RPMI7951 (cell line): ENCODE measurements at regions not wholly inside any gene's neighbourhood (a gene's known extent, or its start where the extent isn't known, plus 50 kb on each side); places are given as distances from the start of the nearest gene placed in this dataset.
"Not testable (repeated sequence)": the region's sequence is repeated elsewhere in the genome, so short reads cannot be mapped to it uniquely, and the experiment has no call there.

Source experiments
- DNase-seq: peaks from one replicate; pipeline ENCODE4 v3.0.0-alpha.2; 2012; ENCODE audit warnings: low read depth

GRCh38 chr12:91887957-91888356 lies 257.7 kb downstream of the BTG1 start:
- DNase-seq: no peak

DNA sequence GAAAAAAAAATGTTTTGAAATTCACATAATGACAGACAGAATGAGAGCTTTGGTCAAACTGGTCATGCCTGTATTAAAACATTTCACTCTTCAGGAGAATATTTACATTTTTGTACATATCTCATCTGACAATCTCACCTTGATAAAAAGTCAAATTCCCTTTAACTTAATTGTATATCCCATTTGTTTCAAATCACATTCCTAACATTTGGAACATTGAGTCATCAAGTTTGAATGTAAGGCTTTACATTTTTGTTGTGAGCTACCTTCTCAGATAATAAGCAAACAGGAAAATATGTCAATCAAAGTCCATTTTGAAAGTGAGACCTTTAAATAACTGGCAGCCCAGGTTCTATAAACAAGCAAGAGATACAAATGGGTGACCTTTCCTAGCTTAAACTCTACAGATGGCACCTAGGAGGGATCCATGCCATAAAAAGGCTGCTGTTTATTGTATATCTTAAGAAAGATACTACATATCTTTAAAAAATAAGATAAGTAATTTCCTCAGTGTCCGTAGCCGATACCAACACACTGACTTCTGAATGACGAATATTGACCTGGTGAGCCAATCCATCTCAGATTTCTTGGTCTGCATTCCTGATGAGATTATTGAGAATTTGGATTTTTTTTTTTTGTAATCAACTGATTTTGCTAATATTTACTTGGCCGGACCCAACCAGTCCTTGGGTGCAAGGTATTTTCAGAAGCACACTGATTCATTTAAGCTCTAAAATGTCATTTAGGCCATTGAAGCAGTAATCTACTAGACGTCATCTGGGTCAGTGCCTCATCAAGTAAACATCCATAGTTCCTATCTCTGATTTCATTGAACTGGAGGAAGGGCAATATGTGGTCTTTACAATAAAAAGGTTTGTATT lies 259.6 kb downstream of the BTG1 start:
- no peak for DNase-seq

DNA sequence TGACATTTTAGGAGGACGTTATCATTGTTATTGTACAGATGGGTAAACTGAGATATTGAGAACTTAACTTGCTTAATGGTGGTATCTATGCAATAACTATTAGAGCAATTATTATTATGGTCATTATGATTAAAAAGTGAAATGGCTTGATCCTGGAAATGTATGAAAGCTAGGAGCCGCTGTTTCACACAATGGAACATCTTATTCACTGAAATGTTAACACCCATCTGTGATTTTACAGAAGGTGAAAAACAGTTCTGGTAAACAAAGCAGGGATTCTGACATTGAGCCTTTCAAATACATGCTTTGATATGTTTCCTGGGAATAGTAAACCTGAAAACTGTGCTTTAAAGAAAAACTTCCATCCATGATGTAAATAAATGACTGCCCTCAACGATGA lies 261.4 kb downstream of the BTG1 start:
- DNase-seq: no peak

- no peak for DNase-seq
These were observed 261.8 kb downstream of the BTG1 start for GRCh38 chr12:91883811-91884210.

DNA sequence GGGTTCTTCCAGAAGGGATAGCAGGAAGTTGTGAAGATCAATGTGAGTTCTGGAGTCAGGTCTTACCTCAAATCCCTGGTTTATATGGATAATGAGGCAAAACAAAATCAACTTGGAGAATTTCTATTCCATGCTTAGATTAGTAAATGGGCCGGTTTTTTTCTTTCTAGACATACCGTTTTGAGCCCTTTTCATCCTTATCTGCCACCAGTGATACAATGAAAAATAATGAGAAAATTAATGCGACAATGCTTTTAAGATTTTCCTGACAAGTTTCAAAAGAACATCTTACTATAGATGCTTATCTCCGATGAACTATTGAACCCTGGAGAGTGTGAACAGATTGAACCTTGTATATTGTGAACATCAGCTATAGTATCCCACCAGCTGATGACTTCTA lies 262.7 kb downstream of the BTG1 start:
- no peak for DNase-seq

- DNase-seq: no peak
These were observed 265.1 kb downstream of the BTG1 start for GRCh38 chr12:91880528-91880927.

DNA sequence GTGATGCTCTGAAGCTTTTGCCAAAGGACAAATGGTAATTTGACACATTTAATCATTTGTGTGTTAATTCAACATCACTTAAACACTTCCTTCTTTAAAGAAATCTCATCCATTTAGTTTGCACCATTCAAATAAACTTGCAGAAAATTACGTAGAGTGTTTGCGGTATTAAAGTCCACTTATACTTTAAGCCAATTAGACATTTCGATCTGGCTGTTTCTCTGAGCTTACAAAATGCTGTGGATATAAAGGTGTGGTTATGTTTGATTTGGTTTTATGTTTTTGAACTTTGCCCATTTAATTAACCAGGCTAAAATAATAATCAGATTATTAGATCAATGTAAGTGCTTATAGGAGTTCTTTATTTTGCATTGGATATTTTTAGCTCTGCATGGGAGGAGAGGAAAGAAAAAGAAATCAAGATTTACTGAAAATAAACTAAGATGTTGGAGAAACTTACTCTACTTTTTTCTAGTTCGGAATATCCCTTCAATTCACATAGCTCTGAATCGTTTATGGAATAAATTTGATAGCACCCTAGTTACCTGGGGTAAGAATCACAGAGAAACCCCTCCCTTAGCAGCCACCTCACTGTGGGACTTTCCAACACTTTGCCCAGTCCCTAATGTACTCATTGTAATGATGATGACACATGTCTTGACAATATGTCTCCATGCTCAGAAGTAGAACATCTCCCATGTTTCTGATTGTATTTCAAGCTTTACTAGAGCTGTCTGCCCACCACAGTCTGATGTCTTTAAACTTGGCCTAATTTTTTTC lies 268.0 kb downstream of the BTG1 start:
- no peak for DNase-seq

GRCh38 chr12:91877022-91877421 lies 268.6 kb downstream of the BTG1 start:
- DNase-seq: no peak

GRCh38 chr12:91875671-91876070 lies 270.0 kb downstream of the BTG1 start:
- not testable (repeated sequence) for DNase-seq

DNA sequence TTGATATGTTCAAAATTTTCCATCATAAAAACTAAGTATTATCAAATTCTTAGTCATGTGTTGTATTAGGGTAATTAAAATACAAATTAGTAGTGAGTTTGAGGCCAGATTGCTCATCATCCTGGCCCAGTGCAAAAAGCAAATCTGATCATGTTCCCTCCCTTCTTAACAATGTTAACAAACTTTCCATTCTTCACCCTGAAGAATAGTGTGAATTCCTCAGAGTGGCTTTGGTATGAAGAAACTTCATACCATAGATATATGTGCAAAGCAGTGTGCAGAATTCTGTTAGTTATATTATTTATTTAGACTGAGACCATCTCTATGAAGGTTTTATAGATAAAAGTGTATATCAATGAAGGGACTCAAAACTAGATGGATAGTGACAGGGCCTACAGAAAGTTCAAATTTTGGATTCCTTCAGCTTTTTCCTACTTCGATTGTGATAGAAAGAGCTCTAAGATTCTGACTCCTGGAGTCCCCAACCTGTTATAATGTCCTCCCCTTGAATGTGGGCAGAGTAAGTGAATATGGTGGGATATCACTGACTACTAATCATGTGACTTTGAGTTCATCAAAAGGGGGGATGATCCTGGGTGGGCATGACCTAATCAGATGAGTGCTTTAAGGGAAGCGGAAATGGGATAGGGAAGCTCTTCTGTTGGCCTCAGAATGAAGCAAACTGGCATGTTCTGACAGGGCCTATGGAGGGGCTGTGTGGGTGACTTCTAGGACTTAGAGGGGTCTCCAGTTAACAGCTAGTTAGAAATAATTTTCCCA lies 271.4 kb downstream of the BTG1 start:
- DNase-seq: no peak

DNA sequence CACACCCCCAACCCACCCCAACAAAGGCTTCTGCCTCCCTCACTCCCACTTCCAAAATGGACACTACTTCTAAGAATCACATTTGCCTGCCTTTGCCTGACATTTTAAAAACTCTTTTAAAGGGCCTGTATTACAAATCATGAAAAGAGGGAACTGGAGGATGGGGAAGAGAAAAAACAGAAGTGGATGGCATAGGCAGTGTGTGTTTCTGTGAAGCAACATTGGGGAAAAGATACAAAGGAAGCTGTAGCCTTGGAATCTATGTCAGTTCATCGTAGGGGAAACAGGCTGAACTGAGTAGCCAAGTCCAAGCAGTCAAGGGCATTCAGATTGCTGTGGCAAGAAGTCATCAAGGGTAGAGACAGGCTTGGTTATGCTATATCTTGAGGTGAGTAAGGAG lies 273.9 kb downstream of the BTG1 start:
- DNase-seq: no peak

DNA sequence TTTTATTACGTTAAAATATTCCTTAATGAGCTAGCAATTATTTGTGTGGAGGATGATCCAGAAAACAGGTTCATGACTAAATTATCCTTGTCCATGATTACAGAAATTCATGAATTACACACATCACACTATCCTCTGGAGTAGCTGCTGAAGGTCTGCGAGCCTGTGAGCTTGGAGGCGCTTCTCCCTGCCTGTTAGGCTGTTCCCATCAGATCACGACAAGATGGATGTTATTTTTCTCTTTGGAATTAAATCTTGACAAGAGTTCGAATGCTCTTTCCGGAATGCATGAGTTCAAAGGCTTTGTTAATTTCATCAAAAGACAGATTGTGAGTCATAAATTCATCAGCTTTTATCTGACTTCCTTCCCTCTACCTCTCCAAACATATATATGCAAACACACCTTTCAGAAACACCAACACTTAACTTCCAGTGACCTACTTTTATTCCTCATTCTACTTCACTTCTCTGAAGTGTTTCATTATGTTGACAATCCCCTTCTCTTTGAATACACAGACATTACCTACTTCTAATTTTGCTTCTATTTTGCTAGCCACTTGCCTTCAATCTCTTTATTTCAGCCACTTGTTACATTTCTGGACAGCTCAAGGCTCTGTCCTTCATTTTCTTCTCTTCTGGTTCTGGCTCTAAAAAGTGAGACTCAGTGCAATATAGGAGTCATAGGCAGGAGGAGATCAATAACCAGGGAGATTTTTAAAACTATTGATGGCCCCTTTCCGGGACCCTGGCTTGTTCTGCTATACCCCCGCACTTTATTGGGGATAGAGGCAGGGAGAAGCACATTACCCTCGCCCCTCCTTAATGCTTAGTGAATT lies 274.6 kb downstream of the BTG1 start:
- no peak for DNase-seq

DNA sequence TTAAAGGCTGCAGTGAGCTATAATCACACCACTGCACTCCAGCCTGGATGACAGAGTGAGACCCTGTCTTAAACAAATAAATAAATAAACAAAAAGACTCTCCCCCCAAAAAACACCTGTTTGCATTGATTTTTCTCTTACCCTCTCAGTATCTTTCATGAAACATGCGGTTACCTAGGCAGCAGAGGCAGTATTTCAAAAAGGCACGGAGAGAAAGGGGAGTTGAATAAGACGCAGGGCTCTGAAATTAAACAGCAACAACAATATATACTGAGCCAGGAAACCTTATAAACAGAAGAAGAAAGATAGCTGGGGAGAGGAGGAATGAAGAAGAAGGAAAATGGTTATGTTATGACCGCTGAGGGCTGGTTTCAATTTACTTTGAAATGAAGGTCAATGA lies 277.6 kb downstream of the BTG1 start:
- no peak for DNase-seq

DNA sequence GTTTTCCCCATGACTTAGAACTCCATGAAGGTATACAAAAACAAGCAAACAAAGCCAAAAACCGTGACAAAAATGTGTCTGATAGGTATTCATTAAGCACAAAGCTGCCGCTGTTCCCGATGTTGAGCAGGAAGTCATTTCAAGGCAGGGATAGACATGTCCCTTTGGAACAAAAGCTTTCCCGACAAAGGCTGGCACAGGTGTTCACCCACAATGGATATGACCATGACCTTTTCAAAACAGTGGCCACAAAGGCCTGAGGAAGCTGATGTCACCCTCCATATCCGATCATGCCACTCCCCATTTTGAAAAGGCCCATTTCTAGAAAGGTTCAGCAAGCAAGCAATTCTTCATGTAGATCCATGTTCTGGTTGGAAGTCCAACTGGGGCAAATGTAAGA lies 279.1 kb downstream of the BTG1 start:
- DNase-seq: no peak

GRCh38 chr12:91863702-91864101 lies 281.9 kb downstream of the BTG1 start:
- DNase-seq: no peak

DNA sequence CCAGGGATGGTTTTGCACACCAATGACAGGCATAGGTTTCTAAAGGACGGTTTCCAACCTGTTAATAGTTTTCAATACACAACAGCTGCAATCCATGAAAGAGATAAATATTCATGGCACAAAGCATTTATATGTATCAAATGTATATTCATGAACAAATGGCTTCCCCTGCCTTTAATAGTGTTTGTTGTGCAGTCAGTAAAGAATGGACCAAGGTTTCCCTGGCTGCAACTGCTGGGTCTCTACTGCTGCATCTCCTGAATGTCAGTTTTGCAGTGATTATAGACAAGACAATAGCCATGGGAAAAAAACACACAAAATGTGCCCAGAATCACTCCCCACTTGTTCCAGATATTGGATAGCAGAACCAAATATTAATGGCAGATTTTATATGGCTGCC lies 284.1 kb downstream of the BTG1 start:
- no peak for DNase-seq

- no peak for DNase-seq
These were observed 286.3 kb downstream of the BTG1 start for GRCh38 chr12:91859347-91859746.

DNA sequence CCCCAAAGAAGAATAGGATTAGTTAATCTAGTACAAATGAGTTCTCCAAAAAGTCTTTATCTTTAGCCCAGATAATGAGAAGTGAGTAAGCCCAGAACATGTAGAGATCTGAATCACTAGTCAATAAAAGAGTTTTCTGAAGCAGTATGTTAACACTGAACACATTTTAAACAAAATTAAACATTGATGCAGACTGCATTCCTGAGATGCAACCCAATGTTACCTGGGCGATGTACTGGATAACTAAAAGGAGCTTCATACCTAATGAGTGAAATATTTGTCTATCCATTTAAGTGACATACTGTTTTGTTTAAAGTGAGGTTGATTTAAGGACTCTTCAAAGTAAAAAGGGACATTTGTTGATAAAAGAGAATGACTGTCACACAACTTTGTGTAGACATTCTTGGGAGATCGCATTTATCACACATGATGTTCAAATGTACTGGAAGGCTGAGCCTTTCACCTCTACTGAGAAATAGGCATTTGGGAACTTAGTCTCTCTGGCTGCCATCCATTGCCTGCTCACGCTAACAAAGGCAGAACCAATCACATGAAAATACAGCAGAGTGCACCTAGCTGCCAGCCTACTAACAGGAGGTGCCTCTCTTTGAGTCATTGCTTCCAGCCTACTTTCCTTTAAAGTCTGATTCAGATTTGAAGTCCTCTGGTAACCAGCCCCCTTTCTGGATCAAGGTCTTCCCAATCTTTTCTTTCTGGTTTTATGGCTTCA lies 287.7 kb downstream of the BTG1 start:
- DNase-seq: no peak

- peak; percentile 0 for DNase-seq
These were observed 290.9 kb downstream of the BTG1 start for GRCh38 chr12:91854725-91855124.

- no peak for DNase-seq
These were observed 292.1 kb downstream of the BTG1 start for GRCh38 chr12:91853350-91854127.
